ENCODE measurements at regions not wholly inside any gene's neighbourhood (a gene's known extent, or its start where the extent isn't known, plus 50 kb on each side); places are given as distances from the start of the nearest gene placed in this dataset.

DNA sequence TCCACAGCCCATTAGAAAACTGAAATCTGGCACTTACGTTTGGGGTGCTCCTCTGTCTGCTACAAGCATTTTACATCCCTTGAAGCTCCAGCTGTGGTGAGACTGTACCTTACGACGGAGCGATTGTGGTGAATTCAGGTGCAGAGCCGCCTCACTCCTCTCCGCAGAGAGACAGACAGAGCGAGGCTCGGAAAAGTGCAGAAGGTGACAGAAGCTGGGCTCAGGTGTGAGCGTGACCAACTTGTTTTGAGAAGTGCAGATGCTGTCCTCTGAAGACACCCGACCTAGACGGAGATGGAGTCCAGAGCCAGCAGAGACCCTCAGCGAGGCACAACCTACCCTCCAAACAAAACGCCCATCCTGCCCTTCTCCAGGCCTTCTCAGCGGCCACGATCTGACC lies 196.5 kb downstream of the MED10 start:
- Histone ChIP-seq H3K14ac (ENCODE audit: insufficient read depth, low read length) (no peak overlapping the region; the same call in 1 of the 2 replicates), H2AK5ac (ENCODE audit: insufficient read length, low read length) (no peak overlapping the region), H4K20me1 (ENCODE audit: control insufficient read depth, insufficient read depth, insufficient read length) (no peaks in the 10 kb centered on the region), H3K4ac (ENCODE audit: low read depth, low read length) (no peak overlapping the region), H3T11ph (ENCODE audit: low read length) (no peak overlapping the region), H3K79me1 (ENCODE audit: insufficient read depth, low read depth, low read length, poor library complexity, severe bottlenecking) (no peaks in the 10 kb centered on the region), H3K4me2 (ENCODE audit: insufficient read depth, insufficient read length, low read length) (no peak overlapping the region), H3K18ac (ENCODE audit: insufficient read length, low read depth, low read length) (no peak overlapping the region), H2AFZ (ENCODE audit: low read length) (no peak overlapping the region), H2BK12ac (ENCODE audit: insufficient read length, low read depth, low read length) (no peak overlapping the region), H2BK20ac (ENCODE audit: low read depth, low read length, poor library complexity, severe bottlenecking) (no peak overlapping the region), H3K9ac (ENCODE audit: extremely low read depth, insufficient read length, low read length) (no peak overlapping the region), H2BK15ac (ENCODE audit: low read depth, low read length) (no peak overlapping the region), H3K9me3 (ENCODE audit: control insufficient read depth, low read depth, low read length) (no peaks in the 10 kb centered on the region), H2BK5ac (ENCODE audit: insufficient read length, low read length) (no peak overlapping the region), H3K27ac (ENCODE audit: insufficient read length, low read depth, low read length) (no peak overlapping the region), H3K23ac (ENCODE audit: insufficient read length, low read depth, low read length) (no peak overlapping the region), H3K23me2 (ENCODE audit: insufficient read length, low read depth, low read length, poor library complexity, severe bottlenecking) (no peaks in the 10 kb centered on the region), H3K56ac (ENCODE audit: insufficient read length, low read depth, low read length) (no peak overlapping the region), H3K4me1 (ENCODE audit: insufficient read depth, low read length) (no peaks in the 10 kb centered on the region), H3K27me3 (ENCODE audit: insufficient read depth, low read length) (no peaks in the 10 kb centered on the region), H2BK120ac (ENCODE audit: low read depth, low read length, poor library complexity, severe bottlenecking) (no peak overlapping the region), H3K79me2 (ENCODE audit: insufficient read depth, low read length) (no peaks in the 10 kb centered on the region), H4K8ac (replicated peaks; ENCODE audit: insufficient read length, low read depth, low read length) (no peak overlapping the region), H4K5ac (ENCODE audit: insufficient read length, low read depth, low read length) (no peak overlapping the region), H4K91ac (ENCODE audit: insufficient read length, low read depth, low read length) (no peak overlapping the region)
- peaks cover 9% of the 10 kb centered on the region for H3K27me3 Mint-ChIP-seq (ENCODE audit: low read depth)
- no peak overlapping the region for H3K4me3 Mint-ChIP-seq
- H3K4me1 Mint-ChIP-seq: peaks cover 5 to 16% of the 10 kb centered on the region in 2 experiments; a peak in 3 of 4 replicates
- H3K9me3 Mint-ChIP-seq: no peaks in the 10 kb centered on the region; a peak in 1 of 5 replicates
- no peak overlapping the region for H3K27ac Mint-ChIP-seq
- no peaks in the 10 kb centered on the region for H3K36me3 Mint-ChIP-seq (ENCODE audit: insufficient read depth in 1 of 3, low read depth in 3 of 3)
- TF ChIP-seq, protein P1, sequence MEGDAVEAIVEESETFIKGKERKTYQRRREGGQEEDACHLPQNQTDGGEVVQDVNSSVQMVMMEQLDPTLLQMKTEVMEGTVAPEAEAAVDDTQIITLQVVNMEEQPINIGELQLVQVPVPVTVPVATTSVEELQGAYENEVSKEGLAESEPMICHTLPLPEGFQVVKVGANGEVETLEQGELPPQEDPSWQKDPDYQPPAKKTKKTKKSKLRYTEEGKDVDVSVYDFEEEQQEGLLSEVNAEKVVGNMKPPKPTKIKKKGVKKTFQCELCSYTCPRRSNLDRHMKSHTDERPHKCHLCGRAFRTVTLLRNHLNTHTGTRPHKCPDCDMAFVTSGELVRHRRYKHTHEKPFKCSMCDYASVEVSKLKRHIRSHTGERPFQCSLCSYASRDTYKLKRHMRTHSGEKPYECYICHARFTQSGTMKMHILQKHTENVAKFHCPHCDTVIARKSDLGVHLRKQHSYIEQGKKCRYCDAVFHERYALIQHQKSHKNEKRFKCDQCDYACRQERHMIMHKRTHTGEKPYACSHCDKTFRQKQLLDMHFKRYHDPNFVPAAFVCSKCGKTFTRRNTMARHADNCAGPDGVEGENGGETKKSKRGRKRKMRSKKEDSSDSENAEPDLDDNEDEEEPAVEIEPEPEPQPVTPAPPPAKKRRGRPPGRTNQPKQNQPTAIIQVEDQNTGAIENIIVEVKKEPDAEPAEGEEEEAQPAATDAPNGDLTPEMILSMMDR (conservative IDR thresholded peaks at IDR 0.05): no peak
- no CpG with 5 or more reads among the region's 15 CpGs for WGBS (ENCODE audit: extremely low coverage, insufficient read length, low lambda C conversion rate)
- DNase-seq: no peak
